ENCODE measurements at regions not wholly inside any gene's neighbourhood (a gene's known extent, or its start where the extent isn't known, plus 50 kb on each side); places are given as distances from the start of the nearest gene placed in this dataset.

GRCh38 chr4:188911707-188912106, 772.5 kb downstream of the TRIML1 start:
- CTCF ChIA-PET: no interaction called here
- no peak for TF ChIP-seq CTCF (IDR thresholded peaks at IDR 0.05; ENCODE audit: low read depth, low read length)
- H3K9me3 ChIP-seq (ENCODE audit: control insufficient read depth, insufficient read depth, low read length): peaks cover 11% of the 10 kb centered on the region

GRCh38 chr4:188915175-188915574, 775.9 kb downstream of the TRIML1 start:
- no peak for TF ChIP-seq CTCF (IDR thresholded peaks at IDR 0.05; ENCODE audit: low read depth, low read length)
- DNase-seq (ENCODE audit: low read depth, low spot score): no peak
- H3K9me3 ChIP-seq (ENCODE audit: control insufficient read depth, insufficient read depth, low read length): peaks cover 11% of the 10 kb centered on the region
- ChIA-PET CTCF (no interaction called here), POLR2A (no interaction called here)
- H3K27me3 ChIP-seq (ENCODE audit: control insufficient read depth, insufficient read depth, low read length): no peaks in the 10 kb centered on the region
- no peak overlapping the region for H3K27ac ChIP-seq (ENCODE audit: low read depth, low read length)
- no peak overlapping the region for H3K4me3 ChIP-seq (ENCODE audit: low read depth, low read length)

More at GRCh38 chr4:188911707-188912106, 772.5 kb downstream of the TRIML1 start:
- Histone ChIP-seq H3K27ac (ENCODE audit: low read depth, low read length) (no peak overlapping the region), H3K27me3 (ENCODE audit: control insufficient read depth, insufficient read depth, low read length) (no peaks in the 10 kb centered on the region), H3K4me3 (ENCODE audit: low read depth, low read length) (no peak overlapping the region)
- POLR2A ChIA-PET: no interaction called here
- no peak for DNase-seq (ENCODE audit: low read depth, low spot score)

- no peak overlapping the region for H3K27ac ChIP-seq (ENCODE audit: low read depth, low read length)
- no peak overlapping the region for H3K4me3 ChIP-seq (ENCODE audit: low read depth, low read length)
- CTCF ChIA-PET: no interaction called here
- H3K9me3 ChIP-seq (ENCODE audit: control insufficient read depth, insufficient read depth, low read length): peaks cover 13% of the 10 kb centered on the region; the same call in 1 of the 2 replicates
- POLR2A ChIA-PET: no interaction called here
- H3K27me3 ChIP-seq (ENCODE audit: control insufficient read depth, insufficient read depth, low read length): no peaks in the 10 kb centered on the region
- TF ChIP-seq CTCF (IDR thresholded peaks at IDR 0.05; ENCODE audit: low read depth, low read length): no peak
- no peak for DNase-seq (ENCODE audit: low read depth, low spot score)
Observed at GRCh38 chr4:188918787-188919186, 779.5 kb downstream of the TRIML1 start.

GRCh38 chr4:188930822-188931221, 791.6 kb downstream of the TRIML1 start:
- ChIA-PET POLR2A (no interaction called here), CTCF (no interaction called here)
- TF ChIP-seq CTCF (IDR thresholded peaks at IDR 0.05; ENCODE audit: low read depth, low read length): no peak
- Histone ChIP-seq H3K4me3 (ENCODE audit: low read depth, low read length) (no peak overlapping the region), H3K27ac (ENCODE audit: low read depth, low read length) (no peak overlapping the region), H3K9me3 (ENCODE audit: control insufficient read depth, insufficient read depth, low read length) (peaks cover 8% of the 10 kb centered on the region; the same call in 1 of the 2 replicates), H3K27me3 (ENCODE audit: control insufficient read depth, insufficient read depth, low read length) (no peaks in the 10 kb centered on the region)
- no peak for DNase-seq (ENCODE audit: low read depth, low spot score)

GRCh38 chr4:188934320-188934962, 795.2 kb downstream of the TRIML1 start:
- Histone ChIP-seq H3K27ac (ENCODE audit: low read depth, low read length) (peak overlapping the region; percentile 33), H3K4me3 (ENCODE audit: low read depth, low read length) (no peak overlapping the region), H3K9me3 (ENCODE audit: control insufficient read depth, insufficient read depth, low read length) (peaks cover 12% of the 10 kb centered on the region; the same call in 1 of the 2 replicates), H3K27me3 (ENCODE audit: control insufficient read depth, insufficient read depth, low read length) (no peaks in the 10 kb centered on the region)
- DNase-seq (ENCODE audit: low read depth, low spot score): peak; percentile 51
- ChIA-PET CTCF (no interaction called here), POLR2A (no interaction called here)
- TF ChIP-seq CTCF (IDR thresholded peaks at IDR 0.05; ENCODE audit: low read depth, low read length): no peak

Measured in AG04450 (cell line).